IMR-90 (cell line): ENCODE measurements at regions not wholly inside any gene's neighbourhood (a gene's known extent, or its start where the extent isn't known, plus 50 kb on each side); places are given as distances from the start of the nearest gene placed in this dataset.

Experiments used
- ATAC-seq: fragments of 200-7000 bp; cut with Tn5 transposase; 2 replicates; pipeline ENCODE4 v1.9.1; 2020; ENCODE audit warnings: low read depth, mild to moderate bottlenecking, moderate library complexity
- BruUV-seq: library from RNA; stranded (reverse); fragments of 400-500 nt; replicated peaks from 2 replicates; lab custom pipeline; 2021; lab: Mats Ljungman, UMichigan
- CTCF ChIA-PET: fragments of 300-600 bp; formaldehyde crosslinking; extraction: SDS; loops from one replicate; lab custom pipeline; 2021; ENCODE audit warnings: antibody characterized with exemption; lab: Yijun Ruan, JAX
- POLR2A ChIA-PET: fragments of 300-600 bp; sonication (Branson Sonifier 250); formaldehyde crosslinking; loops from one replicate; lab custom pipeline; 2022; ENCODE audit warnings: antibody characterized with exemption; ENCODE audit not compliant: unreplicated experiment; lab: Charles Lee
- DNase-seq: peaks from one replicate; pipeline ENCODE4 v3.0.0; 2013
- H2AFZ ChIP-seq: replicated peaks from 2 replicates; pipeline ENCODE3; 2013; ENCODE audit warnings: low read length, mild to moderate bottlenecking; ENCODE audit not compliant: poor library complexity
- H2AK5ac ChIP-seq: 2 replicates; pipeline ENCODE4 v1.6.1; 2013; ENCODE audit warnings: low read depth, low read length, inconsistent platforms
- H2AK9ac ChIP-seq: replicated peaks from 2 replicates; pipeline ENCODE3; 2013; ENCODE audit warnings: mild to moderate bottlenecking, low read depth, low read length, moderate library complexity; ENCODE audit not compliant: poor library complexity
- H2BK120ac ChIP-seq: 2 replicates; pipeline ENCODE4 v1.6.1; 2013; ENCODE audit warnings: low read depth, low read length, inconsistent platforms
- H2BK15ac ChIP-seq: 3 replicates; pipeline ENCODE4 v1.6.1; 2013; ENCODE audit warnings: low read depth, low read length, inconsistent platforms
- H2BK20ac ChIP-seq: 2 replicates; pipeline ENCODE4 v1.6.1; 2013; ENCODE audit warnings: low read depth, mild to moderate bottlenecking, inconsistent platforms, low read length, moderate library complexity
- H2BK5ac ChIP-seq: 2 replicates; pipeline ENCODE4 v1.6.1; 2013; ENCODE audit warnings: mild to moderate bottlenecking, low read depth, low read length, inconsistent platforms; ENCODE audit not compliant: poor library complexity, severe bottlenecking
- H3K14ac ChIP-seq: replicated peaks from 2 replicates; pipeline ENCODE4 v1.6.1; 2013; ENCODE audit warnings: low read depth, low read length, inconsistent platforms
- H3K18ac ChIP-seq: 2 replicates; pipeline ENCODE4 v1.6.1; 2013; ENCODE audit warnings: low read depth, low read length, control low read depth
- H3K23ac ChIP-seq: 2 replicates; pipeline ENCODE4 v1.6.1; 2013; ENCODE audit warnings: low read depth, low read length, inconsistent platforms
- H3K27ac ChIP-seq: 2 replicates; pipeline ENCODE4 v1.5.1; 2013; ENCODE audit warnings: mild to moderate bottlenecking, control low read depth, low read length; ENCODE audit not compliant: insufficient read depth
- H3K27me3 ChIP-seq: 2 replicates; pipeline ENCODE4 v1.6.1; 2013; ENCODE audit warnings: low read length; ENCODE audit not compliant: control insufficient read depth, insufficient read depth
- H3K36me3 ChIP-seq: 2 replicates; pipeline ENCODE4 v1.6.1; 2013; ENCODE audit warnings: low read length, mixed read lengths; ENCODE audit not compliant: control insufficient read depth, insufficient read depth
- H3K4ac ChIP-seq: 2 replicates; pipeline ENCODE4 v1.6.1; 2013; ENCODE audit warnings: low read depth, low read length, inconsistent platforms
- H3K4me1 ChIP-seq: 2 replicates; pipeline ENCODE4 v1.6.1; 2013; ENCODE audit warnings: low read length, mixed read lengths; ENCODE audit not compliant: control insufficient read depth, insufficient read depth
- H3K4me2 ChIP-seq: 2 replicates; pipeline ENCODE4 v1.6.1; 2013; ENCODE audit warnings: low read depth, mild to moderate bottlenecking, control low read depth, low read length, moderate library complexity
- H3K4me3 ChIP-seq: 2 replicates; pipeline ENCODE4 v1.5.1; 2013; ENCODE audit warnings: low read depth, mild to moderate bottlenecking, control low read depth, low read length, moderate library complexity; ENCODE audit not compliant: insufficient read depth
- H3K56ac ChIP-seq: 2 replicates; pipeline ENCODE4 v1.6.1; 2013; ENCODE audit warnings: low read length, inconsistent platforms; ENCODE audit not compliant: insufficient read depth; ENCODE audit errors: extremely low read depth
- H3K79me1 ChIP-seq, 2 experiments: 2 replicates each; pipeline ENCODE4 v1.6.1; 2013; ENCODE audit warnings: low read length in 2 of 2, inconsistent platforms in 1 of 2, low read depth in 1 of 2
- H3K9ac ChIP-seq: 2 replicates; pipeline ENCODE4 v1.6.1; 2013; ENCODE audit warnings: low read depth, low read length, control low read depth
- H3K9me1 ChIP-seq: 2 replicates; pipeline ENCODE4 v1.6.1; 2013; ENCODE audit warnings: low read length, inconsistent platforms; ENCODE audit not compliant: insufficient read depth
- H3K9me3 ChIP-seq: 2 replicates; pipeline ENCODE4 v1.6.1; 2013; ENCODE audit warnings: low read length; ENCODE audit not compliant: control insufficient read depth, insufficient read depth
- H4K20me1 ChIP-seq: 2 replicates; pipeline ENCODE4 v1.6.1; 2013; ENCODE audit warnings: low read length, inconsistent platforms; ENCODE audit not compliant: insufficient read depth
- H4K5ac ChIP-seq: 2 replicates; pipeline ENCODE4 v1.6.1; 2013; ENCODE audit warnings: mild to moderate bottlenecking, low read depth, low read length, control low read depth
- H4K8ac ChIP-seq, 2 experiments: 2 replicates each; pipeline ENCODE4 v1.6.1; 2013; ENCODE audit warnings: low read depth in 2 of 2, low read length in 2 of 2, control low read depth in 1 of 2, inconsistent platforms in 1 of 2
- H4K91ac ChIP-seq: 2 replicates; pipeline ENCODE4 v1.6.1; 2013; ENCODE audit warnings: low read depth, low read length, inconsistent platforms; ENCODE audit not compliant: insufficient read depth
- BHLHE40 ChIP-seq: fragments of 150-350 bp; IDR thresholded peaks from 2 replicates; pipeline ENCODE4 v1.6.1; 2016; ENCODE audit warnings: mild to moderate bottlenecking, low read depth, low read length
- CEBPB ChIP-seq: IDR thresholded peaks from 2 replicates; pipeline ENCODE4 v1.6.1; 2012; ENCODE audit warnings: low read depth, low read length, improper control_type of control experiment
- CHD1 ChIP-seq: IDR thresholded peaks from 2 replicates; pipeline ENCODE4 v1.6.1; 2012; ENCODE audit warnings: low read depth, low read length, improper control_type of control experiment
- ELK1 ChIP-seq: fragments of 150-350 bp; IDR thresholded peaks from 2 replicates; pipeline ENCODE4 v1.6.1; 2016; ENCODE audit warnings: low read depth, mild to moderate bottlenecking, low read length, moderate library complexity, borderline replicate concordance
- MAFK ChIP-seq: IDR thresholded peaks from 2 replicates; pipeline ENCODE4 v1.6.1; 2012; ENCODE audit warnings: low read depth, low read length, improper control_type of control experiment
- MXI1 ChIP-seq: IDR thresholded peaks from 2 replicates; pipeline ENCODE4 v1.6.1; 2012; ENCODE audit warnings: low read depth, mild to moderate bottlenecking, low read length, moderate library complexity, borderline replicate concordance
- NFE2L2 ChIP-seq: fragments of 150-350 bp; IDR thresholded peaks from 2 replicates; pipeline ENCODE4 v1.6.1; 2016; ENCODE audit warnings: low read depth, mild to moderate bottlenecking, low read length
- RAD21 ChIP-seq: IDR thresholded peaks from 2 replicates; pipeline ENCODE4 v1.6.1; 2012; ENCODE audit warnings: low read length, improper control_type of control experiment
- RCOR1 ChIP-seq: IDR thresholded peaks from 2 replicates; pipeline ENCODE4 v1.6.1; 2012; ENCODE audit warnings: mild to moderate bottlenecking, low read length, improper control_type of control experiment; ENCODE audit not compliant: insufficient replicate concordance
- SMC3 ChIP-seq: fragments of 150-350 bp; IDR thresholded peaks from 2 replicates; pipeline ENCODE4 v1.6.1; 2016; ENCODE audit warnings: low read depth, mild to moderate bottlenecking, antibody characterized with exemption, low read length, moderate library complexity
- USF2 ChIP-seq: fragments of 150-350 bp; IDR thresholded peaks from 2 replicates; pipeline ENCODE4 v1.6.1; 2017; ENCODE audit warnings: mild to moderate bottlenecking, antibody characterized with exemption, low read length, low read depth
- WGBS, 2 experiments: methylation state at CpG; one replicate each; pipeline versions ENCODE4 v1.1.5 to v1.1.7; 2013; ENCODE audit warnings: missing lambda C conversion rate in 2 of 2; ENCODE audit not compliant: insufficient read length in 1 of 2; ENCODE audit errors: extremely low coverage in 2 of 2; 5-methylcytosine and 5-hydroxymethylcytosine counted together
- dilution Hi-C: fragments of 300-500 bp; cut with HindIII; formaldehyde crosslinking; loops from one replicate; pipeline ENCODE4 v1.14.3; 2018; ENCODE audit warnings: low sequenced_read_pairs; ENCODE audit not compliant: unreplicated experiment
- in situ Hi-C: fragments of 300-500 bp; cut with MboI; formaldehyde crosslinking; loops from 3 replicates; pipeline ENCODE4 v1.14.3; 2019; ENCODE audit warnings: low sequenced_read_pairs, inconsistent platforms, mixed read lengths
- intact Hi-C: fragments of 100-400 bp; cut with micrococcal nuclease; formaldehyde crosslinking; loops from 2 replicates; pipeline ENCODE4 v1.10.0; 2022
- TF ChIP-seq, protein P1 (sequence below): conservative IDR thresholded peaks from 2 replicates; pipeline ENCODE4 v1.5.1; 2012; ENCODE audit warnings: mild to moderate bottlenecking, low read depth, low read length, improper control_type of control experiment

- ATAC-seq (no peak), DNase-seq (no peak)
- Histone ChIP-seq H2AK9ac (no peak overlapping the region), H3K4me3 (no peak overlapping the region), H3K23ac (no peak overlapping the region), H3K36me3 (no peaks in the 10 kb centered on the region), H3K27ac (no peak overlapping the region), H4K8ac (no peak overlapping the region), H3K14ac (no peak overlapping the region), H2BK20ac (no peak overlapping the region), H3K4ac (no peak overlapping the region), H3K56ac (no peak overlapping the region), H4K20me1 (no peaks in the 10 kb centered on the region), H4K5ac (no peak overlapping the region), H3K9me3 (no peaks in the 10 kb centered on the region), H3K27me3 (no peaks in the 10 kb centered on the region), H2AFZ (no peak overlapping the region), H3K18ac (no peak overlapping the region), H2AK5ac (no peak overlapping the region), H3K79me1 (no peaks in the 10 kb centered on the region), H3K9me1 (no peaks in the 10 kb centered on the region), H3K4me1 (no peaks in the 10 kb centered on the region), H2BK5ac (no peak overlapping the region), H4K91ac (no peak overlapping the region), H2BK15ac (no peak overlapping the region), H2BK120ac (no peak overlapping the region), H3K4me2 (no peak overlapping the region), H3K9ac (no peak overlapping the region)
- ChIA-PET POLR2A (no interaction called here), CTCF (no interaction called here)
- in situ Hi-C loops (no loop called here), intact Hi-C loops (no loop called here), dilution Hi-C loops (no loop called here)
- no CpG with 5 or more reads among the region's 2 CpGs for WGBS, 2 experiments
- TF ChIP-seq SMC3 (no peak), CEBPB (no peak), NFE2L2 (no peak), USF2 (no peak), ELK1 (no peak), RCOR1 (no peak), BHLHE40 (no peak), CHD1 (no peak), MAFK (no peak), MXI1 (no peak), RAD21 (no peak)
- TF ChIP-seq, protein P1, sequence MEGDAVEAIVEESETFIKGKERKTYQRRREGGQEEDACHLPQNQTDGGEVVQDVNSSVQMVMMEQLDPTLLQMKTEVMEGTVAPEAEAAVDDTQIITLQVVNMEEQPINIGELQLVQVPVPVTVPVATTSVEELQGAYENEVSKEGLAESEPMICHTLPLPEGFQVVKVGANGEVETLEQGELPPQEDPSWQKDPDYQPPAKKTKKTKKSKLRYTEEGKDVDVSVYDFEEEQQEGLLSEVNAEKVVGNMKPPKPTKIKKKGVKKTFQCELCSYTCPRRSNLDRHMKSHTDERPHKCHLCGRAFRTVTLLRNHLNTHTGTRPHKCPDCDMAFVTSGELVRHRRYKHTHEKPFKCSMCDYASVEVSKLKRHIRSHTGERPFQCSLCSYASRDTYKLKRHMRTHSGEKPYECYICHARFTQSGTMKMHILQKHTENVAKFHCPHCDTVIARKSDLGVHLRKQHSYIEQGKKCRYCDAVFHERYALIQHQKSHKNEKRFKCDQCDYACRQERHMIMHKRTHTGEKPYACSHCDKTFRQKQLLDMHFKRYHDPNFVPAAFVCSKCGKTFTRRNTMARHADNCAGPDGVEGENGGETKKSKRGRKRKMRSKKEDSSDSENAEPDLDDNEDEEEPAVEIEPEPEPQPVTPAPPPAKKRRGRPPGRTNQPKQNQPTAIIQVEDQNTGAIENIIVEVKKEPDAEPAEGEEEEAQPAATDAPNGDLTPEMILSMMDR, result no peak
- BruUV-seq, result no TSS peak
Measured at GRCh38 chr1:195806060-195806459, 802.2 kb downstream of the KCNT2 start.
